H1 (cell line): ENCODE measurements at regions not wholly inside any gene's neighbourhood (a gene's known extent, or its start where the extent isn't known, plus 50 kb on each side); places are given as distances from the start of the nearest gene placed in this dataset.

Experiments used
- CBX8 ChIP-seq: fragments of 300-800, 300-1000 bp; sonication (generic); IDR thresholded peaks from 2 replicates; pipeline ENCODE4 v1.7.1; 2016; ENCODE audit warnings: low read depth, low read length, borderline replicate concordance
- CHD7 ChIP-seq: fragments of 300-600 bp; sonication (generic); IDR thresholded peaks from 2 replicates; pipeline ENCODE4 v1.7.1; 2012; ENCODE audit warnings: low read length, moderate library complexity, mild to moderate bottlenecking, inconsistent platforms; ENCODE audit not compliant: insufficient replicate concordance
- FOSL1 ChIP-seq: IDR thresholded peaks from 2 replicates; pipeline ENCODE4 v1.6.1; 2011; ENCODE audit warnings: mild to moderate bottlenecking, low read depth, low read length, moderate library complexity; ENCODE audit not compliant: insufficient read depth
- SP1 ChIP-seq: IDR thresholded peaks from 2 replicates; pipeline ENCODE4 v1.6.1; 2011; ENCODE audit warnings: low read depth, low read length

DNA sequence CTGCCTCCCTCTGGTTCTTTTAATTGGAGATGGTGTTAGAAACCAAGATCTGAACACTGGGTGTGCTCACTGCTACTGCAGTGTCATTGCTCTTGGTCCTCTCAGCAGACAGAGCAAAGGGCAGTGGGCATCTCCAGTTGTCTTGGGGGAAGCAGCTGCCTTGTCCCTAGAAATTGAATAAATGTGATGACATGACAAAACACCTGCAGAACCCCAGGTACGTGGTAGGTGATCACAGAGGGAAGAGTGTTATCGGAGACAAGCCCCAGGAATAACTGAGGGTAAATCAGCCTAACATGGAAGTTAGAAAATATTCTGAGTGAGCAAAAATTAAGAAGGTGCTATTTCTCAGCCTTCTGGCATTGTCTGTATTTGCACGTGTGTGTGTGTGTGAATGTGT, 311.9 kb upstream of the HDAC4 start (continued):
- no peak for TF ChIP-seq CHD7
- no peak for TF ChIP-seq FOSL1
- TF ChIP-seq CBX8 = no peak
- no peak for TF ChIP-seq SP1
